ENCODE measurements at regions not wholly inside any gene's neighbourhood (a gene's known extent, or its start where the extent isn't known, plus 50 kb on each side); places are given as distances from the start of the nearest gene placed in this dataset.

- in situ Hi-C loops (cut with HindIII; ENCODE audit: low pct_unique_long_range_greater_than_20kb, low sequenced_read_pairs) = no loop called here
- no peak overlapping the region for H3K27ac ChIP-seq (ENCODE audit: low read length)
- no peak for DNase-seq (ENCODE audit: low read depth, low spot score)
- CTCF ChIA-PET = no interaction called here
- intact Hi-C loops (cut with micrococcal nuclease; ENCODE audit: unreplicated experiment) = no loop called here
- POLR2A ChIA-PET = interaction anchor here (0.6 kb wide), 1 partner anchor 23 kb away, joined by 5 read pairs; no protein-coding TSS in a partner anchor
- no peak overlapping the region for H3K4me3 ChIP-seq (ENCODE audit: low read depth in 2 of 2, low read length in 2 of 2)
- H3K4me1 ChIP-seq (ENCODE audit: control insufficient read depth, insufficient read depth, low read length) = no peaks in the 10 kb centered on the region
- H3K27me3 ChIP-seq (ENCODE audit: control insufficient read depth, insufficient read depth, low read length) = peaks cover 9% of the 10 kb centered on the region
- no peaks in the 10 kb centered on the region for H3K36me3 ChIP-seq (ENCODE audit: control insufficient read depth, insufficient read depth, low read length)
- ATAC-seq = no peak
- BruUV-seq (replicated peaks) = no TSS peak
- TF ChIP-seq REST (IDR thresholded peaks at IDR 0.05; ENCODE audit: insufficient read depth in 1 of 2, low read depth in 2 of 2, low read length in 1 of 2) (no peak), POLR2AphosphoS5 (IDR thresholded peaks at IDR 0.05; ENCODE audit: low read depth, low read length) (no peak), TCF7L2 (IDR thresholded peaks at IDR 0.05; ENCODE audit: low read depth, low read length) (no peak), SIN3A (IDR thresholded peaks at IDR 0.05; ENCODE audit: borderline replicate concordance, insufficient read depth, low read depth, low read length) (no peak), CTCF (IDR thresholded peaks at IDR 0.05) (no peak)
- H3K9me3 ChIP-seq (ENCODE audit: control insufficient read depth, insufficient read depth, low read depth, low read length) = no peaks in the 10 kb centered on the region
Measured at GRCh38 chr3:124256156-124256555, 264.2 kb upstream of the ROPN1 start.

- POLR2A ChIA-PET = interaction anchor here (0.6 kb wide), 1 partner anchor 22 kb away, joined by 5 read pairs; no protein-coding TSS in a partner anchor
- Histone ChIP-seq H3K27ac (ENCODE audit: low read length) (no peak overlapping the region), H3K4me1 (ENCODE audit: control insufficient read depth, insufficient read depth, low read length) (no peaks in the 10 kb centered on the region), H3K9me3 (ENCODE audit: control insufficient read depth, insufficient read depth, low read depth, low read length) (no peaks in the 10 kb centered on the region), H3K36me3 (ENCODE audit: control insufficient read depth, insufficient read depth, low read length) (no peaks in the 10 kb centered on the region), H3K27me3 (ENCODE audit: control insufficient read depth, insufficient read depth, low read length) (peaks cover 9% of the 10 kb centered on the region), H3K4me3 (ENCODE audit: low read depth in 2 of 2, low read length in 2 of 2) (no peak overlapping the region)
- CTCF ChIA-PET = interaction anchor here (0.6 kb wide), 1 partner anchor 176 kb away, joined by 3 read pairs; no protein-coding TSS in a partner anchor
- no TSS peak for BruUV-seq (replicated peaks)
- TF ChIP-seq SIN3A (IDR thresholded peaks at IDR 0.05; ENCODE audit: borderline replicate concordance, insufficient read depth, low read depth, low read length) = no peak
- DNase-seq (ENCODE audit: low read depth, low spot score) (no peak), ATAC-seq (no peak)
- in situ Hi-C loops (cut with HindIII; ENCODE audit: low pct_unique_long_range_greater_than_20kb, low sequenced_read_pairs) = no loop called here
- intact Hi-C loops (cut with micrococcal nuclease; ENCODE audit: unreplicated experiment) = no loop called here
Measured at GRCh38 chr3:124256599-124256998, 264.7 kb upstream of the ROPN1 start.

- Histone ChIP-seq H3K4me1 (ENCODE audit: control insufficient read depth, insufficient read depth, low read length) (no peaks in the 10 kb centered on the region), H3K27me3 (ENCODE audit: control insufficient read depth, insufficient read depth, low read length) (peaks cover 9% of the 10 kb centered on the region), H3K27ac (ENCODE audit: low read length) (no peak overlapping the region), H3K4me3 (ENCODE audit: low read depth in 2 of 2, low read length in 2 of 2) (no peak overlapping the region), H3K36me3 (ENCODE audit: control insufficient read depth, insufficient read depth, low read length) (no peaks in the 10 kb centered on the region), H3K9me3 (ENCODE audit: control insufficient read depth, insufficient read depth, low read depth, low read length) (no peaks in the 10 kb centered on the region)
- CTCF ChIA-PET = interaction anchor here (0.6 kb wide), 1 partner anchor 176 kb away, joined by 3 read pairs; no protein-coding TSS in a partner anchor
- TF ChIP-seq CTCF (IDR thresholded peaks at IDR 0.05) = no peak
- TF ChIP-seq REST (IDR thresholded peaks at IDR 0.05; ENCODE audit: insufficient read depth in 1 of 2, low read depth in 2 of 2, low read length in 1 of 2) = no peak
- TF ChIP-seq SIN3A (IDR thresholded peaks at IDR 0.05; ENCODE audit: borderline replicate concordance, insufficient read depth, low read depth, low read length) = no peak
- TF ChIP-seq TCF7L2 (IDR thresholded peaks at IDR 0.05; ENCODE audit: low read depth, low read length) = no peak
- TF ChIP-seq POLR2AphosphoS5 (IDR thresholded peaks at IDR 0.05; ENCODE audit: low read depth, low read length) = no peak
- ATAC-seq (no peak), DNase-seq (ENCODE audit: low read depth, low spot score) (no peak)
- intact Hi-C loops (cut with micrococcal nuclease; ENCODE audit: unreplicated experiment) (no loop called here), in situ Hi-C loops (cut with HindIII; ENCODE audit: low pct_unique_long_range_greater_than_20kb, low sequenced_read_pairs) (no loop called here)
- POLR2A ChIA-PET = no interaction called here
- BruUV-seq (replicated peaks) = no TSS peak
Measured at GRCh38 chr3:124257336-124257864, 265.5 kb upstream of the ROPN1 start.
